Immature natural killer cell (primary cell): ENCODE measurements at regions not wholly inside any gene's neighbourhood (a gene's known extent, or its start where the extent isn't known, plus 50 kb on each side); places are given as distances from the start of the nearest gene placed in this dataset.

Experiments
- DNase-seq, 3 donors: peaks; one replicate each; pipeline ENCODE4 v3.0.0; 2022; ENCODE audit warnings: mixed read lengths in 1 of 3
- H3K27ac Mint-ChIP-seq, 6 donors: one replicate each; pipeline ENCODE4 v1.8.0; 2020; ENCODE audit warnings: mixed read lengths in 6 of 6, mild to moderate bottlenecking in 5 of 6, inconsistent platforms in 4 of 6, moderate library complexity in 3 of 6
- H3K27me3 Mint-ChIP-seq, 3 donors: one replicate each; pipeline ENCODE4 v1.8.0; 2020 to 2021; ENCODE audit warnings: low read depth in 3 of 3, mild to moderate bottlenecking in 3 of 3, mixed read lengths in 3 of 3, moderate library complexity in 3 of 3, inconsistent platforms in 1 of 3
- H3K36me3 Mint-ChIP-seq, 3 donors: one replicate each; pipeline ENCODE4 v1.8.0; 2020; ENCODE audit warnings: mixed read lengths in 3 of 3, inconsistent platforms in 2 of 3, mild to moderate bottlenecking in 2 of 3
- H3K4me1 Mint-ChIP-seq, 2 donors: one replicate each; pipeline ENCODE4 v1.8.0; 2020; ENCODE audit warnings: inconsistent platforms in 2 of 2, mild to moderate bottlenecking in 2 of 2, mixed read lengths in 2 of 2, moderate library complexity in 1 of 2
- H3K4me3 Mint-ChIP-seq, 5 donors: one replicate each; pipeline ENCODE4 v1.8.0; 2020; ENCODE audit warnings: mild to moderate bottlenecking in 5 of 5, mixed read lengths in 5 of 5, inconsistent platforms in 3 of 5, moderate library complexity in 3 of 5
- H3K9me3 Mint-ChIP-seq, 6 donors: one replicate each; pipeline ENCODE4 v1.8.0; 2020; ENCODE audit warnings: mild to moderate bottlenecking in 6 of 6, mixed read lengths in 6 of 6, inconsistent platforms in 4 of 6, moderate library complexity in 3 of 6

DNA sequence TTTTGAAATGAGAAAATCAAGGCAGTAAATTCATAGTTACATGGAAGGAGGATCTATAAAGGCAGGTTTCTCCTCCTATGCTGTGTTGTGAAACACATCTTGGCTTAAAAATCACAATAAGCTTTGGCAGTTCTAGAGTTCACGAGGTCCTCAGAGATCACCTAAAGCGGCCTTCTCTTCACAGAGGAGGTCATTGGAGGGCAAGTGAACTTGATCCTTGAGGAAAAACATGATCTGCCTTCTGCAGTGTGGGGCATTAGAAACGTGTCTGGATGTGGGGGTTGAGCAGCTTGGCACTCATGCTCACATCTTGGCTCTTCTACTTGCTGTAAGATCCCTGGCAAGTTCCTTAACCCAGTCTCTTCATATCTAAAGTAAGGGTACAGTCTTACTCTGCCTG is 96.1 kb upstream of the BMPER start:
- Mint-ChIP-seq H3K27me3 (peaks cover 0 to 3% (median 2%) of the 10 kb centered on the region in 3 donors), H3K36me3 (peaks cover 0 to 11% (median 0%) of the 10 kb centered on the region in 3 donors), H3K4me1 (peaks cover 5% of the 10 kb centered on the region in 2 donors), H3K4me3 (no peak overlapping the region), H3K9me3 (peaks cover 0 to 3% (median 0%) of the 10 kb centered on the region in 6 donors), H3K27ac (no peak overlapping the region)
- DNase-seq = no peak

DNA sequence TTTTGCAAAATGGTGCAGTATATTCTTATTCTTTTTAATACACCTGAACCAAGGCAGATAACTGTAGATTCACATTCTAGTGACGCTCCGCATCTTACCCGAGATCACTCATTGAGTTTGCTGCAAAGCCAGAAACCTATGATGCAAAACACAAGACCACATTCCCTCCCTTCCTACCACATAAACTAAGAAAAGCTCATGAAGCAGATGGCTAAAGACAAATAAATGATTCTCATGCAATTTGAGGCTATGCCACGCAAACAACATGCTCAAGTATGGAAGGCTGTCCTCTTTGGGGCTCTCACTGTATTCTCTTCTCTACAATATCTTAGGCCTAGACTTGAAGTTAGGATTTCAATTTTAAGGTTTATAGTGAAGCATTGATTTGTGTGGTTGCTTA is 95.0 kb upstream of the BMPER start:
- peaks cover 0 to 3% (median 0%) of the 10 kb centered on the region in 6 donors for H3K9me3 Mint-ChIP-seq
- no peak overlapping the region for H3K27ac Mint-ChIP-seq
- H3K36me3 Mint-ChIP-seq = peaks cover 0 to 11% (median 0%) of the 10 kb centered on the region in 3 donors
- no peaks in the 10 kb centered on the region for H3K27me3 Mint-ChIP-seq
- peaks cover 8 to 10% of the 10 kb centered on the region in 2 donors for H3K4me1 Mint-ChIP-seq
- H3K4me3 Mint-ChIP-seq = no peak overlapping the region
- no peak for DNase-seq

DNA sequence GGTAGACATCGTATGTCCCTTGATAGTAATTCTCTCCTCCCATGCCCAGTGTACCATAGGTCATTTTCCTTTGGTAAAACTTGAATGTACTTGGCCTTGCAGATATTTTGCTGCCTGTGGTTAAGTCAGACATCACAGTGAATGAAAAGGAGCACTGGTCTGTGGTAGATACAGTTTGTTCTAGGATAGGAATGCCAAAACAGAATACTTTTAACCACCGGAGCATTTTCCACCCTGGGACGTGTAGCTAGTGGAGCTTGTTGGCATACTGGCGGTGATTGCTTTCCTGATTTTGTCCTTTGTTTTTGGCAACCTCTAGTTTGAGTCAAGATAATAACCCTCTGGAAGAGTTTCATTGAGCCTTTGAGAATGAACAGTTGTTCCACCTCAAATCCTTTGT is 92.0 kb upstream of the BMPER start:
- DNase-seq = no peak
- Mint-ChIP-seq H3K4me3 (no peak overlapping the region), H3K36me3 (peaks cover 0 to 19% (median 0%) of the 10 kb centered on the region in 3 donors), H3K4me1 (peaks cover 8 to 10% of the 10 kb centered on the region in 2 donors), H3K27me3 (peaks cover 0 to 5% (median 4%) of the 10 kb centered on the region in 3 donors), H3K9me3 (peaks cover 0 to 3% (median 0%) of the 10 kb centered on the region in 6 donors), H3K27ac (no peak overlapping the region)

DNA sequence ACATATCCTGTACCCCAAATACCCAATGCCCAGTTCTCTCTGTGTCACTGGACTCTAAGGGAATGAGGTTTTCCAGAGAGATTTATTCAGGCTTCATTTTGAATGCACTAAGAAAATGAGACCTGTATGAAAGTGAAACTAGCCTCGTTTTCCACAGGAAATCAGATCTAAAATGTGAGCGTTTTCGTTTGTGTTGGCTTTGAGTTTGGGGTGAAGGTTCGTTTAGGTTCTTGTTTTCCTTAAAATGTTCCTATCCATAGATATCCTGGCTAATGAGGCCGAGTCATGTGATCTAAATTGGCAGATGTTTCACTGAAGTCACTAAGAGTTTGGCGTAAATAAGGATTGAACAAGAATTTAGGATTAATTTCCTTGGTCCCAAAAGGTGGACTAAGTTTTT is 90.9 kb upstream of the BMPER start:
- H3K27me3 Mint-ChIP-seq = peaks cover 0 to 5% (median 4%) of the 10 kb centered on the region in 3 donors
- H3K4me1 Mint-ChIP-seq = peaks cover 8 to 10% of the 10 kb centered on the region in 2 donors
- H3K36me3 Mint-ChIP-seq = peaks cover 0 to 19% (median 0%) of the 10 kb centered on the region in 3 donors
- peak in 1 of 3 donors; percentile 6 for DNase-seq
- peak overlapping the region in 4 of 5 donors; percentile 56 to 76 (median 70) for H3K4me3 Mint-ChIP-seq
- H3K27ac Mint-ChIP-seq = peak overlapping the region in 1 of 6 donors; percentile 60
- H3K9me3 Mint-ChIP-seq = peaks cover 0 to 3% (median 0%) of the 10 kb centered on the region in 6 donors

DNA sequence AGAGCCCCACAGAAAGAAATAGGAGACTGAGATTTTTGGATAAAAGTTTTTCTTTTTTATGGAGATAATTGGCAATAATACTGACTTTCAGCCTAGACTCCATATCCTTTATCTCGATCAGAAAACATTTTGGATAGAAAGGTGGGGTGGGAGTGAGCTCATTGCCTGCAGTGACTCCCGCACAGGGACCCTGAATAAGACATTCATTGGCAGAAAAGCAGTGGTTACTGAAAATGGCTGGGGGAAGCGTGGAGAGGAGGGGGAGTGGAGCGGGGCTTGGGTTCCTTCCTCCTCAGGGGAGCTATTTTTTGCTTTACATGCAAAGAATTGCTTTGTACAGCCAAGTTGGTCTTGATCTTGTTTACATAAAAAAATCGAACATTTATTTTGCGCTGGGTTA is 90.4 kb upstream of the BMPER start:
- peaks cover 8 to 10% of the 10 kb centered on the region in 2 donors for H3K4me1 Mint-ChIP-seq
- no peak overlapping the region for H3K4me3 Mint-ChIP-seq

DNA sequence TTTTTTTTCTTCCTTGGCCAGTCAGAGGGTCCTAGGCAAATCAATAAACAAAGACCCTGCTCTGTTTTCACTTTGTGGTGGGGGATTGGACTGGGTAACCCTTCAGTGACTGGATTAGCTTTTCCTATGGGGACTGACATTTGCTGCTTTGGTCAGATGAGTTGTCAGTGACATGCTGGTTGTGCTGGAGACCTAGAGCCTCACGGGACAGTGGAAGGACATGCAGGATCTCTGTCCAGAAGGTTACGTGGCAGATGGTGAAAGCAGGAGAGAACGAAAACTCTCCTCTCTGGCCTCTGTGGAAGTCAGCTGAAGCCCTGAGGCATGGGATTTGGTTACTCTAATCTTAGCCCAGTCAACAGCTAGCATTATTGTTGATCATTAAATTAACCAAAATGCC is 90.0 kb upstream of the BMPER start:
- no peak for DNase-seq
- no peak overlapping the region for H3K4me3 Mint-ChIP-seq
- H3K36me3 Mint-ChIP-seq = peaks cover 0 to 19% (median 0%) of the 10 kb centered on the region in 3 donors
- peaks cover 0 to 5% (median 4%) of the 10 kb centered on the region in 3 donors for H3K27me3 Mint-ChIP-seq
- no peak overlapping the region for H3K27ac Mint-ChIP-seq
- H3K9me3 Mint-ChIP-seq = peaks cover 0 to 7% (median 0%) of the 10 kb centered on the region in 6 donors
- H3K4me1 Mint-ChIP-seq = peaks cover 8 to 10% of the 10 kb centered on the region in 2 donors

More for the DNA sequence above, 90.4 kb upstream of the BMPER start:
- Mint-ChIP-seq H3K27ac (no peak overlapping the region), H3K9me3 (peaks cover 0 to 6% (median 0%) of the 10 kb centered on the region in 6 donors), H3K27me3 (peaks cover 0 to 5% (median 4%) of the 10 kb centered on the region in 3 donors), H3K36me3 (peaks cover 0 to 19% (median 0%) of the 10 kb centered on the region in 3 donors)
- DNase-seq = no peak

DNA sequence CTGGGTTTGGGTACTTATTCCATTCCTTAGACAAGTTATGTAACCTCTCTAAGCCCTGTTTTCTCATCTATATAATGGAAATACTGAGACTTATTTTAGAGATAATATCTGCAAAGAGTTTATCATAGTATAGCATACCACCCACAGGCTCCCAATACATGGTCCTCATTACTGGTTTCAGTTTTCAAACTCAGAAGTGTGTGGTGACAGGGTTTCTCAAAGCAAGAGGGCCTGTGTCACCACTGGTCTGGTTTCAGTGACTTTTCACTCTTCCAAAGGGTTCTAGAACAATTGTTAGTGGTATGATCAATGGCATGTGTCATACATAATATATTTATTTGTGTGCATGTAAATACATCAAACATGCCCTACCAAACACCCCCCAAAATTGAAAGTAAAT is 89.2 kb upstream of the BMPER start:
- Mint-ChIP-seq H3K27ac (no peak overlapping the region), H3K9me3 (peaks cover 0 to 7% (median 0%) of the 10 kb centered on the region in 6 donors), H3K4me3 (no peak overlapping the region), H3K27me3 (peaks cover 0 to 5% (median 4%) of the 10 kb centered on the region in 3 donors), H3K4me1 (peaks cover 8 to 10% of the 10 kb centered on the region in 2 donors), H3K36me3 (peaks cover 0 to 17% (median 0%) of the 10 kb centered on the region in 3 donors)
- DNase-seq = no peak

DNA sequence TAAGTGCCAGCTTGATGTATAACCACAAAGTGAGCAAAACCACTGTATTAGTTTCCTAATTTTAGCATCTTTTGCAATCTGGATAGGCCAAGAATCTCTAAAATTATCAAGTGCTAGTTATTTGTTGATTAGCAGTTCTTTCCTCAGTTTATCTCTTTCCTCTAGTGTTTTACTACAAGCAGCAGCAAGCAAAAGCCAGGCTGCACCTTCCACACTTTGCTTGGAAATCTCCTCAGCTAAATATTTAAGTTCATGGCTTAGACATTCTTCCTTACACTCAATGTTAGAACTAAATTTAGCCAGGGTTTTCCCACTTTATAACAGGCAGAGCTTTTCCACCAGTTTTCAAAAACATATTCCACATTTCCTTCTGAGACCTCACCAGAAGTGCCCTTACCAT is 85.7 kb upstream of the BMPER start:
- Mint-ChIP-seq H3K9me3 (peaks cover 0 to 5% (median 0%) of the 10 kb centered on the region in 6 donors), H3K4me1 (peaks cover 0 to under 1% of the 10 kb centered on the region in 2 donors)
- DNase-seq = no peak

DNA sequence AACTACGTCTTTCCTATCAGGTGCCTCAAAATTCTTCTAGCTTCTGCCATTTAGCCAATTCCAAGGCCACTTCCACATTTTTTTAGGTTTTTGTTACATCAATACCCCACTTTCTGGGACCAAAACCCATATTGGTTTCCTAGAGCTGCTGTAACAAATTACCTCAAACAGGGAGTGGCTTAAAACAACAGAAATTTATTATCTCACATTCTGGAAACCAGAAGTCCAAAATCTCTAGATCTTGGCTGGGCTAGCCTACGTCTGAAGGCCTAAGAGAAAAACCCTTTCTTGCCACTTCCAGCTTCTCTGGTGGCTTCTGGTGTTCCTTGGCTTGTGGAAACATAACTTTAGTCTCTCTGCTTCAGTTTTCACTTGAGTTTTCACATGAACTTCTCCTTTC is 85.1 kb upstream of the BMPER start:
- Mint-ChIP-seq H3K9me3 (peaks cover 0 to 5% (median 0%) of the 10 kb centered on the region in 6 donors), H3K4me1 (no peaks in the 10 kb centered on the region), H3K36me3 (peaks cover 0 to 9% (median 0%) of the 10 kb centered on the region in 3 donors)

More for the DNA sequence above, 85.7 kb upstream of the BMPER start:
- H3K36me3 Mint-ChIP-seq = peaks cover 0 to 9% (median 0%) of the 10 kb centered on the region in 3 donors
- H3K27ac Mint-ChIP-seq = no peak overlapping the region
- peaks cover 0 to 10% (median 4%) of the 10 kb centered on the region in 3 donors for H3K27me3 Mint-ChIP-seq
- H3K4me3 Mint-ChIP-seq = no peak overlapping the region

DNA sequence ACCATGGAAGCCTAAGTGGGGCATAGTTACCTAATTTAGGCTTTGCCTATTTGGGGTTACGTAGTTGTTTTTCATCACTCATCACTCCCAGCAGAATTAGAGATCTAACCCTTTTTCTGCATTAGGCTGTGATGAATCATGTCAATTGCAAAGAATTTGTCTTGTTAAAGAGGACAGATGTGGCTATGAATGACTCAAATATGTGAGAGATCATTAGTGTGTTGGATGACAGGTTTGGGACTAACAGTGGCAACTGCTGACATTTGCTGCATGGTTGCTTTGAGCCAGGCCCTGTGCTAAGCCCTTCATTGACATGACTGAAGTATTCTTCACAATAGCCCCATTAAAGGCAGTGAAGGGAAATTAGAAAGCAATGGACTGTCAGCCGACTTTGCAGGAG is 83.4 kb upstream of the BMPER start:
- Mint-ChIP-seq H3K36me3 (peaks cover 0 to 9% (median 0%) of the 10 kb centered on the region in 3 donors), H3K4me1 (no peaks in the 10 kb centered on the region), H3K4me3 (no peak overlapping the region), H3K27me3 (peaks cover 0 to 10% (median 2%) of the 10 kb centered on the region in 3 donors), H3K9me3 (peaks cover 0 to 5% (median 0%) of the 10 kb centered on the region in 6 donors), H3K27ac (no peak overlapping the region)
- DNase-seq = no peak

More for the DNA sequence above, 85.1 kb upstream of the BMPER start:
- no peak overlapping the region for H3K27ac Mint-ChIP-seq
- no peak overlapping the region for H3K4me3 Mint-ChIP-seq
- no peak for DNase-seq
- peaks cover 0 to 10% (median 4%) of the 10 kb centered on the region in 3 donors for H3K27me3 Mint-ChIP-seq

DNA sequence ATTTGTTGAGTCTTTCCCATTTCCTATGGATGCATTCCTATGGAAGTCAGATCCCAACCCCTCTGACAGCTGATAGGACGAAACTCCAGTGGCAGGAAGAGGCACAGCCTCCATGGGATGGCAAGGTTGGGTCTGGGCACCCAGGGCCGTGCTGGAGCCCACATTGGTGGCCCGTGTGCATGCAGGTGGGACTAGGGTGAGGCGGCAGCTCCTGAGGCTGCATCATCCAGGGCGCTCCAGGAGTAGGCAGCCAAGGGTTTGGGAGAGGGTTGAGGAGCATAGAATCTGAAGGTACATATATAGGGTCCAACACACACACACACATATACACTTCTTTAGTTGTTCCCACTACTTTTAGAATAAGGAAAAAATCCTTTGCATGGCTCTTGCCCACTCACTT is 81.4 kb upstream of the BMPER start:
- peaks cover 0 to 7% (median 0%) of the 10 kb centered on the region in 3 donors for H3K27me3 Mint-ChIP-seq
- H3K4me1 Mint-ChIP-seq = no peaks in the 10 kb centered on the region
- H3K36me3 Mint-ChIP-seq = peaks cover 0 to 5% (median 0%) of the 10 kb centered on the region in 3 donors
- H3K9me3 Mint-ChIP-seq = peaks cover 0 to 5% (median 0%) of the 10 kb centered on the region in 6 donors
- no peak for DNase-seq
- no peak overlapping the region for H3K27ac Mint-ChIP-seq
- no peak overlapping the region for H3K4me3 Mint-ChIP-seq

DNA sequence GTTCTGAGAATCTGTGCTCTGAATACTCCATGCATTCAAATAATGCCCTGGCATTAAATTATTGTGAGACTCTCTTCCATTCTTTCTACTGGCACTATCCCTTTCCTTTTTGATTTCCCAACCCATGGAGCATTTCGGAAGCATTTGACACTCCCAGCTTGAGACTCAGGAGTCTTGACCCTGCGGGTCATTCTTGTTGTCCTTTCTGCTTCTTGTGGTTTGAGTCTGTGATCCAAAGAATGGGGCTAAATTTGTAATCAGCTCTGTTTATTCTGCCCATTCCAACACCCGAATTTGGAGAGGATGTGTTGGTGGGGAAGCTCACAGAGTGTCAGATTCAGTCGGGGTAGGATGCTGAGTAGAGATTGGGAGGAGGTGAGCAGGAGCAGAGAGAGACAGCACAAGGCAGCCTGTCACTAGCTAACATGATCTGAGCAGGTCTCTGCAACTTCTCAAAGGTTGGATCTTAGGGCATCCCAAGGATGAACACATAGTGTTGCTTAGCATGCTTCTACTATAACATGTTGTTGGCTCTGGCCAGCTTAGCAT is 80.4 kb upstream of the BMPER start:
- Mint-ChIP-seq H3K27ac (no peak overlapping the region), H3K4me3 (no peak overlapping the region), H3K4me1 (no peaks in the 10 kb centered on the region), H3K36me3 (peaks cover 0 to 5% (median 0%) of the 10 kb centered on the region in 3 donors), H3K9me3 (peaks cover 0 to 2% (median 0%) of the 10 kb centered on the region in 6 donors), H3K27me3 (peaks cover 0 to 7% (median 0%) of the 10 kb centered on the region in 3 donors)
- no peak for DNase-seq

DNA sequence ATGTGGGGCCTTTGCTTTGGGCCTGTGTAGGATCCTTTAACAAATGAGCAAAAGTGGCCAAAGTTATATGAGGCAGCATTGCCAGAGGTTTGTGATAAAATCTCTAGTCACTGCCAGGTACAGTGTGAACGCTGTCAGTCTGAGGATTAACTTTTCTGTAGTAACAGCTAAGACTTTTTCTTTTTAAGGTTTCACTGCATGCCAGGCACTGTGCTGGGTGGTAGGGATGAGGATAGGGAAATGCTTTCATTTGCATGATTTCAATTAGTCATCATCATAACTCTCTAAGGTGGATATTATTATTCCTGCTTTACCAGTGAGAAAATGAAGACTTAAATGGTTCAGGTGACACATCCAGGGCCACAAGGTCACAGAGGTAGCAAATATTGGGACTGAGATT is 79.7 kb upstream of the BMPER start:
- H3K36me3 Mint-ChIP-seq = peaks cover 0 to 5% (median 0%) of the 10 kb centered on the region in 3 donors
- no peak overlapping the region for H3K4me3 Mint-ChIP-seq
- peaks cover 0 to 2% (median 0%) of the 10 kb centered on the region in 6 donors for H3K9me3 Mint-ChIP-seq
- no peak for DNase-seq
- no peak overlapping the region for H3K27ac Mint-ChIP-seq
- peaks cover 0 to 10% (median 0%) of the 10 kb centered on the region in 3 donors for H3K27me3 Mint-ChIP-seq
- no peaks in the 10 kb centered on the region for H3K4me1 Mint-ChIP-seq

DNA sequence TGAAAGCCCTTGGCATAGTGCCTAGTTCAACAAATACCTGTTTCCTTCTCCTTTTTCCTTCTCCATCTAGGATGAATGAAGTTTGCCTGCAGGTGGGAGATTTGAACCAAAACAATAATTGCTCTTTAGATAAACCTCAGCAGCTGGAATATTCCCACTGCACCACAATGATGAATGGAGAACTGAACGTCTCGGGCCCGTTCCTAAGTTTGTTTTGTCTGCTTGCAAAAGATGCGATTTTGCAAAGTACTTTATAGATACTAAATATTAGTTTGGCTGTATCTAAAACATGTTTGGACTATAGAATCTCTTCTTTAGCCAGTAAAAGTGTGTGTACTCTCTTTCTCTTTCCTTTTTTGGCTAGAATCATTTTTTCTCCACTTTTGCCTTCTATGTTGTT is 75.8 kb upstream of the BMPER start:
- Mint-ChIP-seq H3K27me3 (peaks cover 0 to 5% (median 3%) of the 10 kb centered on the region in 3 donors), H3K9me3 (peaks cover 0 to 4% (median 0%) of the 10 kb centered on the region in 6 donors), H3K36me3 (peaks cover 0 to 5% (median 0%) of the 10 kb centered on the region in 3 donors)

More for the DNA sequence above, 75.8 kb upstream of the BMPER start:
- Mint-ChIP-seq H3K4me1 (no peaks in the 10 kb centered on the region), H3K4me3 (no peak overlapping the region), H3K27ac (no peak overlapping the region)
- DNase-seq = no peak
